Colon (tissue), 2 donors: ENCODE measurements at regions not wholly inside any gene's neighbourhood (a gene's known extent, or its start where the extent isn't known, plus 50 kb on each side); places are given as distances from the start of the nearest gene placed in this dataset.

ENCODE experiments used
- FAIRE-seq: peaks from 2 replicates; lab custom pipeline; 2012; peaks lifted over from hg19 to GRCh38; lab: Jason Lieb, UNC
- donor health status: control.
- donor health status: control.

DNA sequence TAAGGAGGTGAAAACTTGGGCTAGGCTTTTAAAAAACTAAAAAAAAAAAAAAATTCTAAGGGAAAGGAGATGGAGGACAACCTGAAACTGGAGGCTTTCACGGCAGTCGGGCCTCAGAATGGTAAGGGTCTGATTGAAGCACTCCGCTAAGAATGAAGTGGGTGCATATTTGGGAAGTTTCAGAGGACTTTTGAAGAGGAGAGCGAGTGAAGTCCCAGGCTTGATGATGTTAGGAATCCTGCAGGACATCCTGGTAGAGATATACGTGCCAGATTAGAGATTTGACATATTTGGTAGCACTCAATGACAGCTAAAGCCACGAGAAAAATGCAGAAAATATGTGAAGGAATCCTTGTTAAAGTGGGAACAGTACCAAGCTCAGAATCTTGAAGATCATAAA, 186.2 kb downstream of the SNAPC1 start:
- FAIRE-seq = no peak

GRCh38 chr14:61950340-61950739, 188.1 kb downstream of the SNAPC1 start:
- no peak for FAIRE-seq

GRCh38 chr14:61953602-61954001, 191.4 kb downstream of the SNAPC1 start:
- no peak for FAIRE-seq

DNA sequence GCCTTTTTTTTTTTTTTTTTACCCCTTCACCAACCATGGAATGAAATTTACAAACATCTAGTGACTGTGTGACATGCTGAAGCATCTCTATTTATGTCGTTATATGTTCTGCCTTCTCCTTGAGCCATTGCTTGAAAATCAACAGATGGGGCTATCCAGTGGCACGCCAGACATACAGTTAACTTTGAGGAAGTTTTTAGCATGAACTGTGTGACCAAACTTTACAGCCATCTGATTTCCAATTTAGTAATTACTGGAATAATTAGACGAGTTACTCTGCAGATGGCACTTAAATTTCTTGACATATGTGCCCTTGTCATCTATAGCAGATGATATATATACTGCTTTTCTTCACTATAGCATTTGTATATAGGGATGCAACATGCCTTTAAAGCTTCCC, 192.1 kb downstream of the SNAPC1 start:
- no peak for FAIRE-seq

GRCh38 chr14:61956517-61956916, 194.3 kb downstream of the SNAPC1 start:
- no peak for FAIRE-seq

- no peak for FAIRE-seq
Observed at GRCh38 chr14:61959348-61959747, 197.1 kb downstream of the SNAPC1 start.

- FAIRE-seq = no peak
Observed at GRCh38 chr14:61961369-61961768, 199.1 kb downstream of the SNAPC1 start.

- no peak for FAIRE-seq
Observed at GRCh38 chr14:61963926-61964325, 201.7 kb downstream of the SNAPC1 start.

DNA sequence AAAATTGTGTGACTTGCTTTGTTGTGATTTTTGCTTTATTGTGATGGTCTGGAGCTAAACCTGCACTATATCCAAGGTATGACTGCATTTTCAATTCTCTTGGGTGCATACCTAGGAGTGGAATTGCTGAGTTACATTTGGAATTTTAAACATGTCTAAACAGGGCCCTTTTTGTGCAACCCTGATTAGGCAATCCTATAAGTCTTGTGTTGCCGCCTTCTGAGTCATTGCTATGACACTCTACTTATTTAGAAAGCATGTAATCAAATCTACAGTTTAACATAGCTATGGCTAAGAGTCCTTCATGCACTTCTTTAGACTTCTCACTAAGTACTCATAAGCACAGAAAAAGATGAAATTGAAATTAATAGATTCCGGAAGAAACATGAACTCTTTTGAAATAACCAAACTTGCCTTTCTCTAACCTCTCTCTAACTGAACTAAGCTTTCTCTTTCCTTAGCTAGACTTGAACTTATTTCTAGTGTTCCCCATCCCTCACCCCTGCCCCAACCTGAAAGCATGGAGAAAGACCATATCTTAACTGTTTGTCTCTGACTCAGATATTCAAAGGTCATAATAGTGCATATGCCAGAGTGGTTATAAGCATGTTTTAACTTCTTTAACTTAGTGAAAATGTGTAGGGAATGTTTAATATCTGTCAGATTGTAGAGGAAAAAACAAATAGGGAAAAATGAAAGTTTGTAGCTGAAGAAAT, 203.0 kb downstream of the SNAPC1 start:
- FAIRE-seq = no peak

DNA sequence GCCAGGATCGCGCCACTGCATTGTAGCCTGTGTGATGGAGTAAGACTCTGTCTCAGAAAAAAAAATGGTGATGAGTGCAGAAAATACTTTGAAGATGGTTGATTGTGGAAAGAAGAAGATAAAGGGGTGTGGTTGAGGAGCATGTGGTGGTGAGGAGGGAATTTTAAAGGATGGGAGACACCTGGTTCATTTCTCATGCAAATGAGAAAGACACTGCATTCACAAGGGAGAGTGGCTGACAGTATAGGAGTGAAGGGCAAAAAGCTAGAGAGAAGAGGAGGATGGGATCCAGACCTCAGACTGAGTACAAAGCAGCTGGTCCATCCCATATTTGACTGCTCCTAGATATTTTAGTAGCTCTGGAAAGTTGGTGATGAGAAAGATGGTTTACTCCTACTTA, 206.0 kb downstream of the SNAPC1 start:
- no peak for FAIRE-seq

- FAIRE-seq = no peak
Observed at GRCh38 chr14:61972711-61973110, 210.5 kb downstream of the SNAPC1 start.

- no peak for FAIRE-seq
Observed at GRCh38 chr14:61973981-61974380, 211.8 kb downstream of the SNAPC1 start.

- FAIRE-seq = no peak
Observed at GRCh38 chr14:61977217-61977616, 215.0 kb downstream of the SNAPC1 start.

DNA sequence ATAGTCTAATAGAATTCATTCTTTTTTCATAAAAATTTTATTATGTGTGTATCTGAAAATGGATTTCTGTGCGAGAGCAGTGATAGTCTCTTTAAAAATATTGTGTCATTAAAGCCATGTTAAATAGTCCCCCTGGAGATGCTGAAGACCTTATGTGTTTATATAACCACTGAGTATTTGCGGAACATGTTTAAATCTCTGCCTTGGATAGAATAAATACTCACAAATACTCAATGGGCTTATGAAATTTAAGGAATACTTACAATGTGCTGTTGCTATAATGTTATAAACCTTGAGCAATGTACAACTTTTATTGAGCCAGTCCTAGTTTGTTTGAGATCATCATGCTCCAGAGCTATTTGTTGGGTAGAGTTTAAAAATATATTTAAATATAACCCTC, 226.0 kb downstream of the SNAPC1 start:
- FAIRE-seq = no peak

DNA sequence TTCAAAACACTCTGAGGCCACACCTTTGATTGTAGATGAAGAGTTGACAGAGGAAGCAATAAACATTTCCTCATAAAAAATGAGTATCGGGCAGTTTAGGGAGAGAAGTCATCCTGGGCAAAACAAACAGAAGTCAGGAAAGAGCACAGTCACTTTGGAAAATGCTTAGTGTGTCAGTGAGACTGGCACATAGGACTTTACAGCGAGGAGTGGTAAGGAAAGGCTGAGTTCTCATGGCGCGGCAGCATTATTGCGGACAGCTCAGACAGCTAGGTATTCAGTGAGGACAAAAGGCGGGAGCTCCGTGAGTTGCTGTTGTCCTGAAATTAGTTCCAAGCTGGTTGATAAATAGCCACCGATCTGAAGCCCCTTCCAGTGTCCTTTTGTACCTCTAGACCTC, 229.9 kb downstream of the SNAPC1 start:
- FAIRE-seq = no peak

- no peak for FAIRE-seq
Observed at GRCh38 chr14:61992926-61993325, 230.7 kb downstream of the SNAPC1 start.

DNA sequence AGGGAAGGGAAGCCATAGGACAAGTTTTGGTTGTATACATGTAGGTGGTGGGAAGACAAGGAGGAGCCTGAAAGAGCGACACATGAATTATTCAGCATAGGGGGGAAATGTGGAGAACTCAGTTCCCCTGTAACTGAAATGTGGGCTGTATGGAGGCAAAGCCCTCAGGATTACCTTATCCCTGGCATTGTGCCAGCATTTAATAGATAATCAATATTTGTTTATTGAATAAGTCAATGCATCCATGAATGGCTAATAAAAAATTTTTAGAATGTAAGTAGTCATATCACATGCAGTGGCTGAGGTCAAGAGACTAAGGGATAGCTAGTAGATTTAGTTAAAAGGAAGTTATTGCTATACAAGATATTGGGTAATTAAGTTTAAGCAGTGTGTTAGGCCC, 232.4 kb downstream of the SNAPC1 start:
- FAIRE-seq = no peak

DNA sequence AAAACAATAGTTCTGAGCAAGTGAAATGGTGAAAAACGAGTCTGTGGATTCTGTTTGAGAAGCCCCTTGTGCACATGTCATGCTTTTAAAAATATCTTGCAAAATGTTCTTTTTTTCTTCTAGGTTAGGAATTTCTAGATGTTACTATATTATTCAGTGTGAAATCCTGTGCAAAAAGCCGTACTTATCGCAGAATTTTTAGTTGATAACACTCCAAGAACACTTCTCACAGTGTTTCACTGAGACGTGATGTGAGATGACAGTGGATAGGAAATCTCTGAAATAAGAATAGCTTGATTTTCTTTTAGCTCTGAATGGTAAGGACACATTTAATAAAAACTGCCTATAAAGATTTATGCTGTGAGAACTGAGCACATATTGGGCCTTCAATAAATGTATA, 234.5 kb downstream of the SNAPC1 start:
- FAIRE-seq = no peak

DNA sequence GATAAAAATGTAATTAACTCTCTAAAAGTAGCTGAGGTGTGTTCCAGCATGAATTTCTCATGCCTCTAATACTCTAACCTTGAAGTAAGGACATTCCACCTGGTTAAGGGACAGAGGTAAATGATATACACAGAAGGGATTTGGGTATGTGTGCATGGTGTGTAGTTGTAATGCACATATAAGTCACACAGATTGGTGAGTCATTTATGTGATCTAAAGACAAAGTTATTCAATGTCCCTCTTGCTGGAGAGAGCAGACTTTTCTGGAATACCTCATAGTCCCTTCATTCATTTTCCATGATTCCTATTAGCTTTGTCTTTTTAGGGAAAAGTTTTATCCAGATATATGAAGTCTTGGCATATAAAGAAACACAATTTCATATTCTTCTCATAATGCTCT, 234.9 kb downstream of the SNAPC1 start:
- FAIRE-seq = no peak

DNA sequence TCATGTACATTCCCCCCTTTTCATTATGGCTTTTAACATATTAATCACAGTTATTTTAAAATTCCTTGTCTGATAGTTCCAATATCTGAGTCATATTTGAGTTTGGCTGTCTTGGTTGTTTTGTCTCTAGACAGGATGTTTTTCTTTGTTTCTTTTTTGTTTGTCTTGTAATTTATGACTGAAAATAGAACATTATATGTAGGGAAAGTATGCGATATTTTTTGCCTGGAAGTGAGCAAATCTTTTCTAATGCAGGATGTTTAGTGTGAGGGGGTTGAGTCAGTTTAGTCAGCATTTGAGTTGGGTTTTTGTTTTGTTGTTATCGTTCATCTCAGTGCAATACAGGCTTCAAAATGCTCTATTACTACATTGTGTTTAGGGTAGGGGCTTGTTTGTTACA, 239.7 kb downstream of the SNAPC1 start:
- no peak for FAIRE-seq

GRCh38 chr14:62002642-62003041, 240.4 kb downstream of the SNAPC1 start:
- FAIRE-seq = no peak

- FAIRE-seq = no peak
Observed at GRCh38 chr14:62003701-62004100, 241.5 kb downstream of the SNAPC1 start.

DNA sequence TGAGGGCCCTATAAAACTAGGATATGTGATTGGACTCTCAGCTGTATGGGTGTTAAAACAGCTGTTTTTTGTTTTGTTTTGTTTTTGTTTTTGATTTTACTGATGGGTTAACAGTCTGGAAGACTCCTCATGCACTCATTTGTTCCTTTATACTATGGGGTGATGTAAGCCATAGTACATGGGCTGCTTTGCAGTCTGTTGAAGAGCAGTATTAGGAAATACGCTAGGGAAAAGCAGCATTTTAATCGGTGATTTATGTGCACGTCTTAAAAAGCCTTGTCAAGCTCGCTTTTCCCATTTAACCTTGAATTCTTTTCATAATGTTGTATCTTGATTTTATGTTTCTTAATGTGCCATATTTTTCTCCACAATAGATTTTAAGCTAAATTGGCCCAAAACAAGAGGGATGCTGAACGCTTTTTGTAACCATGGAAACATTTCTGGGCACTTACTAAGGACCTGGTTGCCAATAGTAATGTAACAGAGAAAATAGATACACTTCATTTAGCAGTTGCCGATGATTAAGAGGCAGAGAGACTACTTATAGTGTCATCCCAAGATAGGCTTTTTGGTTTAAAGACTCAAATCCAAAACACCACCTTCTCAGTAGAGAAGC, 244.0 kb downstream of the SNAPC1 start:
- no peak for FAIRE-seq

GRCh38 chr14:62015243-62015642, 253.0 kb downstream of the SNAPC1 start:
- FAIRE-seq = no peak
